ENCODE measurements at regions not wholly inside any gene's neighbourhood (a gene's known extent, or its start where the extent isn't known, plus 50 kb on each side); places are given as distances from the start of the nearest gene placed in this dataset.
"Not testable (repeated sequence)": the region's sequence is repeated elsewhere in the genome, so short reads cannot be mapped to it uniquely, and the experiment has no call there.

DNA sequence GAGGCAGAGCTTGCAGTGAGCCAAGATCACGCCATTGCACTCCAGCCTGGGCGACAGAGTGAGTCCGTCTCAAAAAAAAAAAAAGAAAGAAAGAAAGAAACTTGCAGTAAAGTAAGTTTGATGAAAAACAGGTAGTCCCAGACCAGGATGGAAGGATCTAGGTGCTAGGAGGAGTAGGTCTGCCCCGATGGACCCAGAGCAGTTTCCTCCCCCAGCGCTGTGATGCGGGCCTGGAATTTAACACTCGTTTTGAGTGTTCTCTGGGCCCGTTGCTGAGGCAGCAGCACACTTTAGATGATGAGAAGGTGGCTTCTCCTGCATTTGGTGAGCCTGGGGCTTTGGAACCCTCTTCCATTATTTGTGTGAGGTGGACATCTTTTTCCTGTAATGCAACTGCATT, 80.2 kb downstream of the LIMS4 start:
- TF ChIP-seq, protein P1, sequence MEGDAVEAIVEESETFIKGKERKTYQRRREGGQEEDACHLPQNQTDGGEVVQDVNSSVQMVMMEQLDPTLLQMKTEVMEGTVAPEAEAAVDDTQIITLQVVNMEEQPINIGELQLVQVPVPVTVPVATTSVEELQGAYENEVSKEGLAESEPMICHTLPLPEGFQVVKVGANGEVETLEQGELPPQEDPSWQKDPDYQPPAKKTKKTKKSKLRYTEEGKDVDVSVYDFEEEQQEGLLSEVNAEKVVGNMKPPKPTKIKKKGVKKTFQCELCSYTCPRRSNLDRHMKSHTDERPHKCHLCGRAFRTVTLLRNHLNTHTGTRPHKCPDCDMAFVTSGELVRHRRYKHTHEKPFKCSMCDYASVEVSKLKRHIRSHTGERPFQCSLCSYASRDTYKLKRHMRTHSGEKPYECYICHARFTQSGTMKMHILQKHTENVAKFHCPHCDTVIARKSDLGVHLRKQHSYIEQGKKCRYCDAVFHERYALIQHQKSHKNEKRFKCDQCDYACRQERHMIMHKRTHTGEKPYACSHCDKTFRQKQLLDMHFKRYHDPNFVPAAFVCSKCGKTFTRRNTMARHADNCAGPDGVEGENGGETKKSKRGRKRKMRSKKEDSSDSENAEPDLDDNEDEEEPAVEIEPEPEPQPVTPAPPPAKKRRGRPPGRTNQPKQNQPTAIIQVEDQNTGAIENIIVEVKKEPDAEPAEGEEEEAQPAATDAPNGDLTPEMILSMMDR (IDR thresholded peaks at IDR 0.05) = not testable (repeated sequence)
- not testable (repeated sequence) for TF ChIP-seq POLR2A (IDR thresholded peaks at IDR 0.05)
